Smooth muscle cell (in vitro differentiated cells): ENCODE measurements at regions not wholly inside any gene's neighbourhood (a gene's known extent, or its start where the extent isn't known, plus 50 kb on each side); places are given as distances from the start of the nearest gene placed in this dataset.

Experiments
- DNase-seq: peaks from one replicate; lab custom pipeline; 2025; ENCODE audit not compliant: unreplicated experiment; lab: John Stamatoyannopoulos, UW
- H2AFZ ChIP-seq: fragments of 200-600 bp; sonication (generic); 2 replicates; pipeline ENCODE4 v1.6.0; 2016; ENCODE audit warnings: antibody characterized with exemption, low read depth, mild to moderate bottlenecking
- H3F3A ChIP-seq: fragments of 200-600 bp; sonication (generic); 2 replicates; pipeline ENCODE4 v1.6.0; 2017; ENCODE audit warnings: antibody characterized with exemption, low read depth
- H3K27ac ChIP-seq: fragments of 200-600 bp; sonication (generic); 2 replicates; pipeline ENCODE4 v1.5.1; 2016; ENCODE audit warnings: low read depth, mild to moderate bottlenecking
- H3K27me3 ChIP-seq: fragments of 200-600 bp; sonication (generic); 2 replicates; pipeline ENCODE4 v1.6.1; 2016; ENCODE audit warnings: low read depth, mild to moderate bottlenecking
- H3K36me3 ChIP-seq: fragments of 200-600 bp; sonication (generic); 2 replicates; pipeline ENCODE4 v1.5.1; 2016; ENCODE audit warnings: low read depth
- H3K4me1 ChIP-seq: fragments of 200-600 bp; sonication (generic); 2 replicates; pipeline ENCODE4 v1.5.1; 2016; ENCODE audit warnings: low read depth
- H3K4me2 ChIP-seq: fragments of 200-600 bp; sonication (generic); 2 replicates; pipeline ENCODE4 v1.6.0; 2016; ENCODE audit warnings: mild to moderate bottlenecking
- H3K4me3 ChIP-seq: fragments of 200-600 bp; sonication (generic); 2 replicates; pipeline ENCODE4 v1.5.1; 2016; ENCODE audit warnings: mild to moderate bottlenecking
- H3K79me2 ChIP-seq: fragments of 200-600 bp; sonication (generic); 2 replicates; pipeline ENCODE4 v1.6.0; 2016; ENCODE audit warnings: low read depth, mild to moderate bottlenecking
- H3K9ac ChIP-seq: fragments of 200-600 bp; sonication (generic); 2 replicates; pipeline ENCODE4 v1.6.0; 2016; ENCODE audit warnings: low read depth
- H3K9me3 ChIP-seq: fragments of 200-600 bp; sonication (generic); replicated peaks from 2 replicates; pipeline ENCODE4 v1.5.1; 2016; ENCODE audit warnings: low read depth
- H4K20me1 ChIP-seq: fragments of 200-600 bp; sonication (generic); 2 replicates; pipeline ENCODE4 v1.6.0; 2016; ENCODE audit warnings: low read depth
- CTCF ChIP-seq: fragments of 200-600 bp; sonication (generic); IDR thresholded peaks from 2 replicates; pipeline ENCODE4 v1.5.1; 2017; ENCODE audit warnings: borderline replicate concordance, mild to moderate bottlenecking, antibody characterized with exemption; ENCODE audit not compliant: insufficient read depth, poor library complexity, severe bottlenecking
- WGBS: methylation state at CpG from one replicate; pipeline ENCODE4 v1.1.7; 2016; ENCODE audit warnings: low lambda C conversion rate; 5-methylcytosine and 5-hydroxymethylcytosine counted together

- H3K36me3 ChIP-seq, result no peaks in the 10 kb centered on the region
- H3K27ac ChIP-seq, result no peak overlapping the region
- H3K9ac ChIP-seq, result no peak overlapping the region
- H4K20me1 ChIP-seq, result no peaks in the 10 kb centered on the region
- H3F3A ChIP-seq, result no peaks in the 10 kb centered on the region
- DNase-seq, result no peak
- 81% methylated on average over 7 of the region's 7 CpGs for WGBS
- H3K9me3 ChIP-seq, result no peaks in the 10 kb centered on the region
- no peaks in the 10 kb centered on the region for H3K4me1 ChIP-seq
- no peak for TF ChIP-seq CTCF
- no peak overlapping the region for H3K4me2 ChIP-seq
- no peak overlapping the region for H3K4me3 ChIP-seq
- no peaks in the 10 kb centered on the region for H3K27me3 ChIP-seq
- H2AFZ ChIP-seq, result no peak overlapping the region
- no peaks in the 10 kb centered on the region for H3K79me2 ChIP-seq
Observed at GRCh38 chr19:27885359-27885758, 1327.6 kb downstream of the UQCRFS1 start.

- 92% methylated on average over 2 of the region's 2 CpGs for WGBS
- no peak overlapping the region for H3K4me3 ChIP-seq
- no peaks in the 10 kb centered on the region for H4K20me1 ChIP-seq
- H2AFZ ChIP-seq, result no peak overlapping the region
- H3K36me3 ChIP-seq, result no peaks in the 10 kb centered on the region
- no peak overlapping the region for H3K9ac ChIP-seq
- no peaks in the 10 kb centered on the region for H3K79me2 ChIP-seq
- H3F3A ChIP-seq, result no peaks in the 10 kb centered on the region
- H3K9me3 ChIP-seq, result no peaks in the 10 kb centered on the region
- no peaks in the 10 kb centered on the region for H3K4me1 ChIP-seq
- H3K27me3 ChIP-seq, result no peaks in the 10 kb centered on the region
- no peak overlapping the region for H3K27ac ChIP-seq
- no peak for TF ChIP-seq CTCF
- DNase-seq, result no peak
- H3K4me2 ChIP-seq, result no peak overlapping the region
Observed at GRCh38 chr19:27884376-27884775, 1328.6 kb downstream of the UQCRFS1 start.

- Histone ChIP-seq H3K27me3 (no peaks in the 10 kb centered on the region), H3K36me3 (no peaks in the 10 kb centered on the region), H3K9ac (no peak overlapping the region), H3K4me3 (no peak overlapping the region), H3F3A (no peaks in the 10 kb centered on the region), H2AFZ (no peak overlapping the region), H3K4me1 (no peaks in the 10 kb centered on the region), H3K79me2 (no peaks in the 10 kb centered on the region), H3K4me2 (no peak overlapping the region), H3K9me3 (peaks cover 3% of the 10 kb centered on the region), H3K27ac (no peak overlapping the region), H4K20me1 (no peaks in the 10 kb centered on the region)
- DNase-seq, result no peak
- 82% methylated on average over 3 of the region's 3 CpGs for WGBS
- no peak for TF ChIP-seq CTCF
Observed at GRCh38 chr19:27881213-27881612, 1331.7 kb downstream of the UQCRFS1 start.

- Histone ChIP-seq H3K9me3 (peaks cover 7% of the 10 kb centered on the region), H3K9ac (no peak overlapping the region), H3F3A (no peaks in the 10 kb centered on the region), H3K27me3 (no peaks in the 10 kb centered on the region), H2AFZ (no peak overlapping the region), H3K79me2 (no peaks in the 10 kb centered on the region), H3K27ac (no peak overlapping the region), H3K4me2 (no peak overlapping the region), H3K4me1 (no peaks in the 10 kb centered on the region), H3K36me3 (no peaks in the 10 kb centered on the region), H4K20me1 (no peaks in the 10 kb centered on the region), H3K4me3 (no peak overlapping the region)
- no peak for DNase-seq
- no peak for TF ChIP-seq CTCF
- 53% methylated on average over 6 of the region's 6 CpGs for WGBS
Observed at GRCh38 chr19:27876976-27877512, 1335.9 kb downstream of the UQCRFS1 start.
